Loucy (cell line): ENCODE measurements at regions not wholly inside any gene's neighbourhood (a gene's known extent, or its start where the extent isn't known, plus 50 kb on each side); places are given as distances from the start of the nearest gene placed in this dataset.

Source experiments
- CTCF ChIP-seq: fragments of 200-600 bp; sonication (generic); conservative IDR thresholded peaks from 2 replicates; pipeline ENCODE4 v1.5.1; 2014; ENCODE audit warnings: mild to moderate bottlenecking, antibody characterized with exemption, low read length
- EZH2phosphoT487 ChIP-seq: fragments of 200-600 bp; IDR thresholded peaks from 2 replicates; pipeline ENCODE4 v1.6.1; 2018; ENCODE audit warnings: antibody characterized with exemption, mild to moderate bottlenecking, moderate library complexity, borderline replicate concordance

- TF ChIP-seq CTCF (no peak), EZH2phosphoT487 (no peak)
These were observed 187.7 kb upstream of the CMC1 start for GRCh38 chr3:28053759-28054158.
